ENCODE measurements at regions not wholly inside any gene's neighbourhood (a gene's known extent, or its start where the extent isn't known, plus 50 kb on each side); places are given as distances from the start of the nearest gene placed in this dataset.

GRCh38 chrY:13167698-13168097 is 263.0 kb downstream of the DDX3Y start:
- Histone ChIP-seq H3K27me3 (no peaks in the 10 kb centered on the region), H3K9me3 (peaks cover 0 to 7% (median 0%) of the 10 kb centered on the region in 11 donors), H3K27ac (no peak overlapping the region), H3K4me3 (no peak overlapping the region), H3K36me3 (no peaks in the 10 kb centered on the region), H3K4me1 (no peaks in the 10 kb centered on the region)
- 53 to 69% methylated on average over 1 of the region's 1 CpG for WGBS, 2 donors
- DNase-seq = no peak
- ATAC-seq = no peak
- intact Hi-C loops (cut with DNase I) = no loop called here
- TF ChIP-seq CTCF (IDR thresholded peaks at IDR 0.05) = no peak

- ATAC-seq (no peak), DNase-seq (no peak)
- WGBS, 2 donors = 57 to 67% methylated on average over 1 of the region's 1 CpG
- Histone ChIP-seq H3K9me3 (peaks cover 0 to 4% (median 0%) of the 10 kb centered on the region in 11 donors), H3K4me1 (no peaks in the 10 kb centered on the region), H3K4me3 (no peak overlapping the region), H3K36me3 (no peaks in the 10 kb centered on the region), H3K27ac (no peak overlapping the region), H3K27me3 (no peaks in the 10 kb centered on the region)
- no peak for TF ChIP-seq CTCF (IDR thresholded peaks at IDR 0.05)
- intact Hi-C loops (cut with DNase I) = no loop called here
These were observed 263.6 kb downstream of the DDX3Y start for GRCh38 chrY:13168257-13168656.

Data from heart right ventricle (tissue), 16 donors.